Prostate gland (tissue), 2 donors: ENCODE measurements at regions not wholly inside any gene's neighbourhood (a gene's known extent, or its start where the extent isn't known, plus 50 kb on each side); places are given as distances from the start of the nearest gene placed in this dataset.

Source experiments
- POLR2A ChIP-seq: fragments of 450-650 bp; IDR thresholded peaks from one replicate; pipeline ENCODE4 v1.6.1; 2016; ENCODE audit warnings: antibody characterized with exemption, mild to moderate bottlenecking
- TF ChIP-seq, protein P1 (sequence below), 4 experiments: fragments of 200-600 bp in 2 of 4; fragments of 450-650 bp in 2 of 4; sonication (generic) in 2 of 4; IDR thresholded peaks; 1 replicate in 3 of 4; 2 replicates in 1 of 4; pipeline ENCODE4 v1.5.1; 2016 to 2019; ENCODE audit warnings: antibody characterized with exemption in 4 of 4, mild to moderate bottlenecking in 2 of 4, moderate library complexity in 2 of 4

GRCh38 chr5:84549054-84549453 is 164.4 kb upstream of the EDIL3 start:
- TF ChIP-seq, protein P1, sequence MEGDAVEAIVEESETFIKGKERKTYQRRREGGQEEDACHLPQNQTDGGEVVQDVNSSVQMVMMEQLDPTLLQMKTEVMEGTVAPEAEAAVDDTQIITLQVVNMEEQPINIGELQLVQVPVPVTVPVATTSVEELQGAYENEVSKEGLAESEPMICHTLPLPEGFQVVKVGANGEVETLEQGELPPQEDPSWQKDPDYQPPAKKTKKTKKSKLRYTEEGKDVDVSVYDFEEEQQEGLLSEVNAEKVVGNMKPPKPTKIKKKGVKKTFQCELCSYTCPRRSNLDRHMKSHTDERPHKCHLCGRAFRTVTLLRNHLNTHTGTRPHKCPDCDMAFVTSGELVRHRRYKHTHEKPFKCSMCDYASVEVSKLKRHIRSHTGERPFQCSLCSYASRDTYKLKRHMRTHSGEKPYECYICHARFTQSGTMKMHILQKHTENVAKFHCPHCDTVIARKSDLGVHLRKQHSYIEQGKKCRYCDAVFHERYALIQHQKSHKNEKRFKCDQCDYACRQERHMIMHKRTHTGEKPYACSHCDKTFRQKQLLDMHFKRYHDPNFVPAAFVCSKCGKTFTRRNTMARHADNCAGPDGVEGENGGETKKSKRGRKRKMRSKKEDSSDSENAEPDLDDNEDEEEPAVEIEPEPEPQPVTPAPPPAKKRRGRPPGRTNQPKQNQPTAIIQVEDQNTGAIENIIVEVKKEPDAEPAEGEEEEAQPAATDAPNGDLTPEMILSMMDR (IDR thresholded peaks at IDR 0.05): no peak
- TF ChIP-seq POLR2A: no peak
